ENCODE measurements at regions not wholly inside any gene's neighbourhood (a gene's known extent, or its start where the extent isn't known, plus 50 kb on each side); places are given as distances from the start of the nearest gene placed in this dataset.

DNA sequence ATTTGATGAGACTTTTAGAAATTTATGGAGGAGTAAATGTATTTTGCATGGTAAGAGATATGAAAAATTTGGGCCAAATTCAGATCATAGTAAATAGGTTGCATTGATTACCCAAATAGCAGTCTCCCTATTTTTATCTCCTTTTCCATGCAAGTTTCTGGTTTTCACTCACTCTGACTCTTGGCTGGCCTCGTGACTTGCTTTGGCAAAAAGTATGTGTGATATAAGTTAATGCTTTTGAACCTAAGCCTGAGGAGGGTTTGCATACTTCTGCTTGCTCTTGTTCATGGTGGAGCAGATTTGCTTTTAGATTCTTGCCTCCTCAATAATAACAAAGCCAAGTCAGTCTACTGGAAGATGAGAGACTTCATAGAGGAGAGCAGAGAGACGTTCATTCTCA, 1045.9 kb upstream of the CDH8 start:
- Histone ChIP-seq H3K4me3 (ENCODE audit: control insufficient read depth in 2 of 3, extremely low read depth in 1 of 3, insufficient read depth in 2 of 3, low read depth in 1 of 3, low read length in 3 of 3) (no peak overlapping the region), H3K9me1 (ENCODE audit: control insufficient read depth, extremely low read depth, insufficient read depth, low read length) (no peaks in the 10 kb centered on the region), H4K20me1 (ENCODE audit: control insufficient read depth, extremely low read depth, insufficient read depth, low read length) (no peaks in the 10 kb centered on the region), H3K4me2 (ENCODE audit: control insufficient read depth, extremely low read depth, insufficient read depth, low read depth, low read length) (no peak overlapping the region), H3K79me2 (ENCODE audit: control insufficient read depth, insufficient read depth, low read length) (no peaks in the 10 kb centered on the region), H3K9ac (ENCODE audit: control insufficient read depth, extremely low read depth, insufficient read depth, low read length) (no peak overlapping the region), H3K9me3 (ENCODE audit: control insufficient read depth, low read depth, low read length) (no peaks in the 10 kb centered on the region), H2AFZ (ENCODE audit: control insufficient read depth, low read length) (no peak overlapping the region), H3K27me3 (ENCODE audit: control insufficient read depth, extremely low read depth, insufficient read depth, low read length) (no peaks in the 10 kb centered on the region), H3K4me1 (ENCODE audit: control insufficient read depth, extremely low read depth, insufficient read depth, low read length) (no peaks in the 10 kb centered on the region), H3K27ac (ENCODE audit: control insufficient read depth, insufficient read depth, low read length) (no peak overlapping the region), H3K36me3 (ENCODE audit: control insufficient read depth in 2 of 2, extremely low read depth in 1 of 2, insufficient read depth in 2 of 2, low read length in 2 of 2) (no peaks in the 10 kb centered on the region)
- FAIRE-seq (no peak), DNase-seq (ENCODE audit: low read depth, low spot score) (no peak)
- dilution Hi-C loops (cut with MboI; ENCODE audit: extremely low pct_ligation_motif_present, low sequenced_read_pairs) = no loop called here
- no peak for TF ChIP-seq EZH2 (IDR thresholded peaks at IDR 0.05; ENCODE audit: low read length)
- TF ChIP-seq, protein P1, sequence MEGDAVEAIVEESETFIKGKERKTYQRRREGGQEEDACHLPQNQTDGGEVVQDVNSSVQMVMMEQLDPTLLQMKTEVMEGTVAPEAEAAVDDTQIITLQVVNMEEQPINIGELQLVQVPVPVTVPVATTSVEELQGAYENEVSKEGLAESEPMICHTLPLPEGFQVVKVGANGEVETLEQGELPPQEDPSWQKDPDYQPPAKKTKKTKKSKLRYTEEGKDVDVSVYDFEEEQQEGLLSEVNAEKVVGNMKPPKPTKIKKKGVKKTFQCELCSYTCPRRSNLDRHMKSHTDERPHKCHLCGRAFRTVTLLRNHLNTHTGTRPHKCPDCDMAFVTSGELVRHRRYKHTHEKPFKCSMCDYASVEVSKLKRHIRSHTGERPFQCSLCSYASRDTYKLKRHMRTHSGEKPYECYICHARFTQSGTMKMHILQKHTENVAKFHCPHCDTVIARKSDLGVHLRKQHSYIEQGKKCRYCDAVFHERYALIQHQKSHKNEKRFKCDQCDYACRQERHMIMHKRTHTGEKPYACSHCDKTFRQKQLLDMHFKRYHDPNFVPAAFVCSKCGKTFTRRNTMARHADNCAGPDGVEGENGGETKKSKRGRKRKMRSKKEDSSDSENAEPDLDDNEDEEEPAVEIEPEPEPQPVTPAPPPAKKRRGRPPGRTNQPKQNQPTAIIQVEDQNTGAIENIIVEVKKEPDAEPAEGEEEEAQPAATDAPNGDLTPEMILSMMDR (optimal IDR thresholded peaks at IDR 0.05 in 1 of 3, IDR thresholded peaks at IDR 0.05 in 1 of 3, conservative IDR thresholded peaks at IDR 0.05 in 1 of 3; ENCODE audit: extremely low read depth in 1 of 3, insufficient read depth in 2 of 3, low read length in 3 of 3) = no peak

DNA sequence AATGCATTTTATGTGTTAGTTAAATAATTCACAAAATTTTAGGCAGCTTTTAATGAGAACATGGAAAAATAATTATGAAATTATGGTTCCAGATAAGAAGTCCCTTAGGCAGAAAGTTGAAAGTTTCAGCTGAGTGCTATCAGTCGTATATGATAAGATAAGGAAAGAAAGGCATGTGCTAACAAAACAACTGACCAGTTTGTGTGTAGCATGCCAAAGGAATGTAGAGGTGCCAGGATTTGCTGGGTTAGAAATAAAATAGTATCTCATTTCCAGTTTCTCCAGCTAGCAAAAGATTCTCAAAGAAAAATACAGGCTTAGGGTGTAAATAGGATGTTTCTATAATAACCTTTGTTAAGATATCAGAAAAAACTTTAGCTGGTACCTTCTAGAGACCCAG, 1044.5 kb upstream of the CDH8 start:
- no peaks in the 10 kb centered on the region for H4K20me1 ChIP-seq (ENCODE audit: control insufficient read depth, extremely low read depth, insufficient read depth, low read length)
- H3K9me3 ChIP-seq (ENCODE audit: control insufficient read depth, low read depth, low read length) = no peaks in the 10 kb centered on the region
- dilution Hi-C loops (cut with MboI; ENCODE audit: extremely low pct_ligation_motif_present, low sequenced_read_pairs) = no loop called here
- FAIRE-seq = no peak
- H3K27ac ChIP-seq (ENCODE audit: control insufficient read depth, insufficient read depth, low read length) = no peak overlapping the region
- no peak for DNase-seq (ENCODE audit: low read depth, low spot score)
- no peak overlapping the region for H2AFZ ChIP-seq (ENCODE audit: control insufficient read depth, low read length)
- H3K9ac ChIP-seq (ENCODE audit: control insufficient read depth, extremely low read depth, insufficient read depth, low read length) = no peak overlapping the region
- no peaks in the 10 kb centered on the region for H3K9me1 ChIP-seq (ENCODE audit: control insufficient read depth, extremely low read depth, insufficient read depth, low read length)
- no peaks in the 10 kb centered on the region for H3K4me1 ChIP-seq (ENCODE audit: control insufficient read depth, extremely low read depth, insufficient read depth, low read length)
- H3K27me3 ChIP-seq (ENCODE audit: control insufficient read depth, extremely low read depth, insufficient read depth, low read length) = no peaks in the 10 kb centered on the region
- TF ChIP-seq, protein P1 (optimal IDR thresholded peaks at IDR 0.05 in 1 of 3, IDR thresholded peaks at IDR 0.05 in 1 of 3, conservative IDR thresholded peaks at IDR 0.05 in 1 of 3; ENCODE audit: extremely low read depth in 1 of 3, insufficient read depth in 2 of 3, low read length in 3 of 3) = no peak
- TF ChIP-seq EZH2 (IDR thresholded peaks at IDR 0.05; ENCODE audit: low read length) = no peak
- no peak overlapping the region for H3K4me2 ChIP-seq (ENCODE audit: control insufficient read depth, extremely low read depth, insufficient read depth, low read depth, low read length)
- H3K36me3 ChIP-seq (ENCODE audit: control insufficient read depth in 2 of 2, extremely low read depth in 1 of 2, insufficient read depth in 2 of 2, low read length in 2 of 2) = no peaks in the 10 kb centered on the region
- H3K79me2 ChIP-seq (ENCODE audit: control insufficient read depth, insufficient read depth, low read length) = no peaks in the 10 kb centered on the region
- H3K4me3 ChIP-seq (ENCODE audit: control insufficient read depth in 2 of 3, extremely low read depth in 1 of 3, insufficient read depth in 2 of 3, low read depth in 1 of 3, low read length in 3 of 3) = no peak overlapping the region

Measured in keratinocyte (primary cell).